HL-60 (cell line): ENCODE measurements at regions not wholly inside any gene's neighbourhood (a gene's known extent, or its start where the extent isn't known, plus 50 kb on each side); places are given as distances from the start of the nearest gene placed in this dataset.

ENCODE experiments used
- CTCF ChIP-seq: IDR thresholded peaks from one replicate; pipeline ENCODE4 v1.5.1; 2011; ENCODE audit warnings: low read length, control low read depth, inconsistent platforms; ENCODE audit not compliant: insufficient read depth
- GABPA ChIP-seq: IDR thresholded peaks from 2 replicates; pipeline ENCODE4 v1.6.1; 2012; ENCODE audit warnings: low read depth
- POLR2AphosphoS5 ChIP-seq: IDR thresholded peaks from 2 replicates; pipeline ENCODE4 v1.6.1; 2012; ENCODE audit warnings: low read depth
- REST ChIP-seq: IDR thresholded peaks from 2 replicates; pipeline ENCODE4 v1.6.1; 2012; ENCODE audit warnings: low read depth; ENCODE audit not compliant: insufficient replicate concordance
- SPI1 ChIP-seq: IDR thresholded peaks from 2 replicates; pipeline ENCODE4 v1.6.1; 2012; ENCODE audit warnings: low read depth, mild to moderate bottlenecking, borderline replicate concordance

- TF ChIP-seq CTCF, result no peak
- TF ChIP-seq POLR2AphosphoS5, result no peak
- TF ChIP-seq GABPA, result no peak
- no peak for TF ChIP-seq REST
- TF ChIP-seq SPI1, result no peak
These were observed 165.8 kb upstream of the SYNDIG1 start for GRCh38 chr20:24303393-24304170.
